H54 (cell line): ENCODE measurements at regions not wholly inside any gene's neighbourhood (a gene's known extent, or its start where the extent isn't known, plus 50 kb on each side); places are given as distances from the start of the nearest gene placed in this dataset.
"Not testable (repeated sequence)": the region's sequence is repeated elsewhere in the genome, so short reads cannot be mapped to it uniquely, and the experiment has no call there.

ENCODE experiments used
- DNase-seq: peaks from one replicate; pipeline ENCODE4 v3.0.0; 2011; ENCODE audit warnings: low spot score, mixed read lengths; ENCODE audit not compliant: insufficient read length
- FAIRE-seq: peaks from 3 replicates; lab custom pipeline; 2011; peaks lifted over from hg19 to GRCh38; lab: Jason Lieb, UNC
- POLR2A ChIP-seq: IDR thresholded peaks from 2 replicates; pipeline ENCODE4 v1.6.1; 2011; ENCODE audit warnings: low read depth, mild to moderate bottlenecking, low read length

DNA sequence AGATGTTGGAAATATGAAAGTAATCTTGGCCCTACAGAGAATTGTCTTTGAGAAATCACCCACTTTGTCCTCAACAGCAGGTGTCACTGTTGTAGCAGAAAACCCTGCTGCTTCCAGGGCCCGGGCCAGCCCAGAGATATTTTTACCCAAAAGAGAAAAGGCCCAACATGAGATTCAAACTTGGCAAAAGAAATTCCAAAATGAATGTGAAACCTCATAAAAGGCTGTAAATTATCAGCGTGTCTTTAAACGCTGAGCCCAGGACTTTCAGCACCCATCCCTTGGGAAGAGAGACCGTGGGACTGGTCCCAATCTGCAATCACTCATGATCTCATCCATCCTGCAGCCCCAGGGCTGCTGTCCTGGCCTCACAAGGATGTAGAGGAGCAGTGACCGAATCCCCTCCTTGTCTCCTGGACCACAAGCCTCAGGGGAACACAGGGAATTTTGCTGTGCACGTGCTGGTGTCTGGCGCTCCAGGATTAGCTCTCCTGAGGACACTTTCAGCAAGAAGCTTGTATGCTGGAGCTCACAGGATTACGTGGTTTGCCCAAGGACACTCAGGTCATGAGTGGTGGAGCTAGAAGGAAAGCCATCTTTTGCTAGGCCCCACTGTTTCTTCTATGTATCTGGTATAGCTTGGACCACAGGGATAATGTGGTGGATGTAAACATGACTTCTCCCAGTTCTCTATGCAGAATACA, 202.1 kb downstream of the RNF144A start:
- no peak for TF ChIP-seq POLR2A
- DNase-seq (no peak), FAIRE-seq (no peak)

DNA sequence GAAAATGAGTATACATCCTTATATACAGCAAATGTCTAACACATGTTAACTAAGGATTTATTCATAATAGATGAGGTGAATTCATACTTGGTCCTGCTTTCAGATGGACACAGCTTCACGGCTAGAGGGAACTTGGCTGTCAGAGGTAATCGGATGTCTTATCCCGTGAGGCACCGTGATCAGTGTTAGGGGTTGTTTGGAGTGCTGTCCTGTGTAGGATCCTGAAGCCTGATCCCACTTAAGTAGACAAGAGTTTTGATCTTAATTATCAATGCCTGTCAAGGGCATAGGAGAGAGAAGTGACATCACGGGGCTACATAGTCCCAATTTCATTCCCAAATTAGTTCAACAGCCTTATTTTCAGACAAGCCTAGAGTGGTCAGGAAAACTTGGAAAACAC, 204.6 kb downstream of the RNF144A start:
- TF ChIP-seq POLR2A = no peak
- DNase-seq (no peak), FAIRE-seq (no peak)

DNA sequence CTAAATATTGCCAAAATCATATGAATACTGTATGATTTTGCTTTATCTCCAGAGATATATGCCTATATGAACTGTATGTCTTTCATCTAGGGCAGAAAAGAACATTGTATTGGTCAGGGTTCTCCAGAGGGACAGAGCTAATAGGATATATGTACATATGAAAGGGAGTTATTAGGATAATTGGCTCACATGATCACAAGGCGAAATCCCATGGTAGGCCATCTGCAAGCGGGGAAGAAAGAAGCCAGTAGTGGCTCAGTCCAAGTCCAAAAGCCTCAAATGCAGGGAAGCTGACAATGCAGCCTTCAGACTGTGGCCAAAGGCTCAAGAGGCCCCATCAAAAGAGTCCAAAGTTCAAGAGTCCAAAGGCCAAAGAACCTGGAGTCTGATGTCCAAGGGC, 209.9 kb downstream of the RNF144A start:
- no peak for TF ChIP-seq POLR2A
- DNase-seq (no peak), FAIRE-seq (no peak)

DNA sequence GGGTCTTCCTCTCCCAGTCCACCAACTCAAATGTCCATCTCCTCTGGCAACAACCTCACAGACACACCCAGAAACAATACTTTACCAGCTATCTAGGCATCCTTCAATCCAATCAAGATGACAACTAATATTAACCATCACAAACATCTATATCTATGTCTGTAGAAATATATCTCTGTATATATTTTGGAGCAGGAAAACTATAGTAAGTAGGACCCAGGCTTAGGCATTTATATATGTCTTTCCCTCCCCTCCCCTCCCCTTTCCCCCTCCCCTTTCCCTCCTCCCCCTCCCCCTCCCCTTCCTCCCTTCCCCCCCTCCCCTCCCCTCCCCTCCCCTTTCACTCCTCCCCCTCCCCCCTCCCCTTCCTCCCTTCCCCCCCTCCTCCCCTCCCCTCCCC, 210.5 kb downstream of the RNF144A start:
- TF ChIP-seq POLR2A = no peak
- FAIRE-seq (no peak), DNase-seq (no peak)

GRCh38 chr2:7131261-7131660, 214.0 kb downstream of the RNF144A start:
- DNase-seq = no peak
- FAIRE-seq = no peak
- TF ChIP-seq POLR2A = no peak

GRCh38 chr2:7132753-7133152, 215.5 kb downstream of the RNF144A start:
- DNase-seq (no peak), FAIRE-seq (no peak)
- TF ChIP-seq POLR2A = no peak

GRCh38 chr2:7133521-7133920, 216.3 kb downstream of the RNF144A start:
- DNase-seq = peak; percentile 15
- TF ChIP-seq POLR2A = no peak
- no peak for FAIRE-seq

DNA sequence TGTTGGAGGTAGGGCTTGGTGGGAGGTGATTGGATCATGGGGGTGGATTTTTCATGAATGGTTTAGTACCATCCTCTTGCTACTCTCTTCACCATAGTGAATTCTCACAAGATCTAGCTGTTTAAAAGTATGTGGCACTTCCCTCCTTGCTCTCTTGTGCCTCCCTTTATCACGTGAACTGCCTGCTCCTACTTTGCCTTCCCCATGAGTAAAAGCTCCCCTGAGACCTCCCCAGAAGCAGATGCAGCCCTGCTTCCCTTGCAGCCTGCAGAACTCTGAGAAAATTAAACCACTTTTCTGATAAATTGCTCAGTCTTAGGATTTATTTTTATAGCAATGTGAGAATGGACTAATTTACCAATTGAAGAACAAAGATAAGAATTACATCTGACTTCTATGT, 223.1 kb downstream of the RNF144A start:
- no peak for TF ChIP-seq POLR2A
- FAIRE-seq = no peak
- DNase-seq = no peak

DNA sequence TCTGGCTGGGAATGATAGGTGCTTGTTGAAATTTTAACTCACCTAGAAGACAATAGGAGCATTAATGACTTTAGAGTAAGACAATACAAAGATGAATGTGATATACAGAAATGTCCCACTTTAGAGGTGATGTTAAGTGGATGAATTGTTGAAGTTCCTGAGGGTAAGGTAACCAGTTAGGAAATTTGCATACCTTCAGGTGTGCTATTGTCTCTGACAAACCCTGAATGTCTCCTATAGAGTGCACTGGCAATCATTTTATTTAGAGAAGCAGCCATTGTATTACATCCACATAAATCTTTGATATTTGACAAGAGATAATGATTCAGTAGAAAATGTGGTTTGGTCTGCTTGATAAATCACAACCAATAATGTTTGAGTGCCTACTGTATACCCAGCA, 228.5 kb downstream of the RNF144A start:
- no peak for DNase-seq
- no peak for FAIRE-seq
- no peak for TF ChIP-seq POLR2A

- FAIRE-seq (no peak), DNase-seq (no peak)
- no peak for TF ChIP-seq POLR2A
Observed at GRCh38 chr2:7146151-7146550, 228.9 kb downstream of the RNF144A start.

- no peak for DNase-seq
- no peak for TF ChIP-seq POLR2A
- no peak for FAIRE-seq
Observed at GRCh38 chr2:7154656-7155055, 237.4 kb downstream of the RNF144A start.

- no peak for TF ChIP-seq POLR2A
- FAIRE-seq (no peak), DNase-seq (no peak)
Observed at GRCh38 chr2:7161501-7161900, 244.3 kb downstream of the RNF144A start.

DNA sequence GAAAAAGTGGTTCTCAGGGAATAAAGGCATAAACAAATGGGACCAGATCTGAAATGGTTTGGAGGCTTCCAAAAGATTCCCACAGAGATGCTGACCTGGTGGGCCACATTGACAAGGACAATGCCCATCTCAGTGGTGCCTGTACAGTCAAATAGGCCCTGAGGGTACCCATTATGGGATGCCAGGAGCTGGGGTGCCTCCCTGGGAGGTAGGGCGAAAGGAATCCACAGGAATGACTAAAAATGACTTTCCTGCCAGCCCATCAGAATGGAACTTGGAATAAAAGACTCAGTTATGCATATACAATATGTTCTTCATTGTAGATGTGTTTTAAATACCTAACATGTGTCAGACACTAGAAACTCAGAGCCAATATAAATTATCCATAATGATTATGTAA, 248.5 kb downstream of the RNF144A start:
- no peak for FAIRE-seq
- DNase-seq = no peak
- TF ChIP-seq POLR2A = no peak

GRCh38 chr2:7167801-7168411, 250.7 kb downstream of the RNF144A start:
- no peak for DNase-seq
- no peak for FAIRE-seq
- no peak for TF ChIP-seq POLR2A

DNA sequence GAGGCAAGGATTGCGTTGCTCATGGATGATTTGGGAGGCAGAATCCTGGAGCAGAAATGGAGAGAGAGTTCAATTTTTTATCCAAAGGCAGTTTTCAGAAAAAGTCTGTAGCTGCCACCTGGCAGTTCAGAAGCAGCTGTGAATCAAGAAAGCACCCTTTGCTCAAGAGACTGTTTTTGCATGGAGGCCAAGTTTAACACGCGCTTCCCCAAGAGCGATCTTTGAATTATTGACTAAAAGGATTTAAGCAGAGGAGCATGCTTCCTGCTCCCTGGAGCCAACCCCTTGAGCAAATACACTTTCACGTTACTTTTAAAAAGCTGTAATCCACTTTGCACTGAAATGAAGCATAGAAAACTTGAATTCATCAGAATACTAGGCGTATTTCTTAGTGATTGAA, 252.4 kb downstream of the RNF144A start:
- no peak for TF ChIP-seq POLR2A
- FAIRE-seq (no peak), DNase-seq (no peak)

- FAIRE-seq, DNase-seq: not testable (repeated sequence)
Observed at GRCh38 chr2:7178996-7179395, 261.8 kb downstream of the RNF144A start.
